ENCODE measurements at regions not wholly inside any gene's neighbourhood (a gene's known extent, or its start where the extent isn't known, plus 50 kb on each side); places are given as distances from the start of the nearest gene placed in this dataset.

- Histone ChIP-seq H3K4me3 (ENCODE audit: low read depth in 1 of 2, low read length in 2 of 2) (no peak overlapping the region), H3K36me3 (ENCODE audit: control insufficient read depth in 2 of 2, insufficient read depth in 2 of 2, low read length in 1 of 2) (no peaks in the 10 kb centered on the region), H3K27ac (ENCODE audit: low read depth in 2 of 2, low read length in 1 of 2) (no peak overlapping the region), H3K9me3 (ENCODE audit: control insufficient read depth in 2 of 2, insufficient read depth in 1 of 2, low read depth in 1 of 2, low read length in 1 of 2) (no peaks in the 10 kb centered on the region), H3K27me3 (ENCODE audit: control insufficient read depth in 1 of 2, insufficient read depth in 2 of 2, low read length in 2 of 2) (no peaks in the 10 kb centered on the region), H3K4me1 (ENCODE audit: control insufficient read depth in 2 of 2, insufficient read depth in 2 of 2, low read length in 1 of 2) (no peaks in the 10 kb centered on the region)
- 89 to 97% methylated on average over 1 of the region's 1 CpG for WGBS, 2 donors
These were observed 934.1 kb upstream of the CRIM1 start for GRCh38 chr2:35421485-35421884.

DNA sequence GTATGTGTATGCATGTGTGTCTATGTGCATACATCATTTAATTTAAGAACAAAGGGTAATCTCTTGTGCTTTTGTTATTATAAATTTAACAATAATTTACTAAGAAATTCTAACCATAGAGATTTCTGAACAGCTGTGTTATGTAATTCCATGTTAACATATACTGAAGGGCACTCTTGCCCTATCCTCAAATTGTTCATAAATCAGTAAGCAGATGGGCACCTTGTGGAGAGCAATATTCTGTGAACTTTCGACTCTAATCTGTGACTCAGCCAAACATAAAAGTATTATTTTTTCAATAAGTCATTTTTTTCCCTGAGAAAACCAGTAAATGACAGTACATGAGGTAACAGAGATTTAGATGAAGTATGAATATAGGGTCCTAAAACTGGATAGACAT is 938.3 kb upstream of the CRIM1 start:
- Histone ChIP-seq H3K27ac (ENCODE audit: low read depth in 2 of 2, low read length in 1 of 2) (no peak overlapping the region), H3K36me3 (ENCODE audit: control insufficient read depth in 2 of 2, insufficient read depth in 2 of 2, low read length in 1 of 2) (no peaks in the 10 kb centered on the region), H3K4me3 (ENCODE audit: low read depth in 1 of 2, low read length in 2 of 2) (no peak overlapping the region), H3K9me3 (ENCODE audit: control insufficient read depth in 2 of 2, insufficient read depth in 1 of 2, low read depth in 1 of 2, low read length in 1 of 2) (no peaks in the 10 kb centered on the region), H3K27me3 (ENCODE audit: control insufficient read depth in 1 of 2, insufficient read depth in 2 of 2, low read length in 2 of 2) (no peaks in the 10 kb centered on the region), H3K4me1 (ENCODE audit: control insufficient read depth in 2 of 2, insufficient read depth in 2 of 2, low read length in 1 of 2) (no peaks in the 10 kb centered on the region)
- 28 to 39% methylated on average over 1 of the region's 1 CpG for WGBS, 2 donors

DNA sequence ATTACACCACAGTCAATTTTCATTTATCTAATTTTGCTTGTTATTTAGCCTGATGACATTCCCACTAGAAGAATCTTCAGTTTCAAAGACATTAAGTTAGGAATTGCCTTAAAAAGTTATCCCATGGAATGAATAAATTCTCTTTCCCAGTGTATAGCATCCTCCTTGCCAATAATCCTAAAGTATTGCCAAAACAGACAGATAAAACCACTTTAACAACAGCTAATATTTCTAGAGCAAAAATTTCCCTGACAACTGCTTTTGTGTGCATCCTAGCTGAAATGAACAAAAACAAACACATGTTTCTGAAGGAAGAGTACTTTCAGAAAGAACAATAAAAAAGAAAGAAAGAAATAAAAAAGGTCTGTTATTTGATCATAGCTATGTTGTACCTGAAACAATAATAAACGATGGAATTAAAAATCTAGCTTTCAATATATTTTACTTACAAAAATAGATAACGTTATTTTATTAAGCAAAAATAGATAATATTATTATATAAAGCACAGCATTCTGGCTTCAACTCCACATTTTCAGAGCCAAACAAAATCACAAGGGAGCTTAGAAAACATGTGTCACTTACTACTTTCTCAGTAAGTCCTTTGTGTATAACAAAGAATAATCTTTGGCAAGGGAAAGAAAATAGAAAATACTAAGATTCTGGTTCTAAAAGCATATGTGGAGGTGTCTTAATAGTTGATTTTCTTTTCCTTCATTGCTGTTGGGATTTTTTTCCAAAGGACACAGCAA is 939.0 kb upstream of the CRIM1 start:
- Histone ChIP-seq H3K9me3 (ENCODE audit: control insufficient read depth in 2 of 2, insufficient read depth in 1 of 2, low read depth in 1 of 2, low read length in 1 of 2) (no peaks in the 10 kb centered on the region), H3K27ac (ENCODE audit: low read depth in 2 of 2, low read length in 1 of 2) (no peak overlapping the region), H3K27me3 (ENCODE audit: control insufficient read depth in 1 of 2, insufficient read depth in 2 of 2, low read length in 2 of 2) (no peaks in the 10 kb centered on the region), H3K4me1 (ENCODE audit: control insufficient read depth in 2 of 2, insufficient read depth in 2 of 2, low read length in 1 of 2) (no peaks in the 10 kb centered on the region), H3K36me3 (ENCODE audit: control insufficient read depth in 2 of 2, insufficient read depth in 2 of 2, low read length in 1 of 2) (no peaks in the 10 kb centered on the region), H3K4me3 (ENCODE audit: low read depth in 1 of 2, low read length in 2 of 2) (no peak overlapping the region)
- 36 to 46% methylated on average over 2 of the region's 2 CpGs for WGBS, 2 donors

GRCh38 chr2:35415942-35416341 is 939.6 kb upstream of the CRIM1 start:
- no peaks in the 10 kb centered on the region for H3K9me3 ChIP-seq (ENCODE audit: control insufficient read depth in 2 of 2, insufficient read depth in 1 of 2, low read depth in 1 of 2, low read length in 1 of 2)
- no peaks in the 10 kb centered on the region for H3K4me1 ChIP-seq (ENCODE audit: control insufficient read depth in 2 of 2, insufficient read depth in 2 of 2, low read length in 1 of 2)
- no peak overlapping the region for H3K27ac ChIP-seq (ENCODE audit: low read depth in 2 of 2, low read length in 1 of 2)
- H3K4me3 ChIP-seq (ENCODE audit: low read depth in 1 of 2, low read length in 2 of 2): no peak overlapping the region
- WGBS, 2 donors: 66 to 73% methylated on average over 4 of the region's 4 CpGs
- H3K27me3 ChIP-seq (ENCODE audit: control insufficient read depth in 1 of 2, insufficient read depth in 2 of 2, low read length in 2 of 2): no peaks in the 10 kb centered on the region
- no peaks in the 10 kb centered on the region for H3K36me3 ChIP-seq (ENCODE audit: control insufficient read depth in 2 of 2, insufficient read depth in 2 of 2, low read length in 1 of 2)

- H3K4me3 ChIP-seq (ENCODE audit: low read depth in 1 of 2, low read length in 2 of 2): no peak overlapping the region
- no peaks in the 10 kb centered on the region for H3K36me3 ChIP-seq (ENCODE audit: control insufficient read depth in 2 of 2, insufficient read depth in 2 of 2, low read length in 1 of 2)
- WGBS, 2 donors: 58 to 68% methylated on average over 1 of the region's 1 CpG
- H3K27ac ChIP-seq (ENCODE audit: low read depth in 2 of 2, low read length in 1 of 2): no peak overlapping the region
- no peaks in the 10 kb centered on the region for H3K27me3 ChIP-seq (ENCODE audit: control insufficient read depth in 1 of 2, insufficient read depth in 2 of 2, low read length in 2 of 2)
- no peaks in the 10 kb centered on the region for H3K4me1 ChIP-seq (ENCODE audit: control insufficient read depth in 2 of 2, insufficient read depth in 2 of 2, low read length in 1 of 2)
- H3K9me3 ChIP-seq (ENCODE audit: control insufficient read depth in 2 of 2, insufficient read depth in 1 of 2, low read depth in 1 of 2, low read length in 1 of 2): no peaks in the 10 kb centered on the region
These were observed 940.3 kb upstream of the CRIM1 start for GRCh38 chr2:35415282-35415681.

DNA sequence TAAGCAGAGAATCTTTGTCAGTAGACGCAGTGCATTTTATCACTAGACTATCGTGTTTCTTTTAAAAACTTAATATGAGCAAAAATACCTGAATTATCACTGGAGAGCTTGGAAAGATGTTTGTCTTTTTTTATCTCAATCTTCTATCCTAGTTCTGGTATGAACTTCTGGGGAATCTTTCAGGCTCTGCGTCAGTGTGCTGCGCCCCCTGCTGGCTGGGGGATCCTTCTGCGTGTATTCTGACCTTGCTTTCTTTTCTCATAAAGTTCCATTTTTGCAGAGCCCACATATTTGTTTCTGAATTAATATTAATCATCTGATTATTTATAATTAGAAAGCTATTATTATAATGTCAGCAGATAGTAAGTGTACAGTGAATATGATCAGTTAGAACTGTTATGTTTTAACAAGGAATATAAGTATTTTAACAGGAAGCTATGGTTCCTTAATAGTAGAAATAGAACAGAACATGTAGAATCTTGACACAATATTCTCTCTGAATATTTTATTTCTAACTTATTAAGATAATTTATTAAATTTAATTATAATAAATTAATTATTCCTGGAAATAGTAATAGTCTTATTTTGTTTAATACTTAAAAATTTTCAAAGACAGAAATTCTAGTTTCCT is 945.0 kb upstream of the CRIM1 start:
- no peak overlapping the region for H3K4me3 ChIP-seq (ENCODE audit: low read depth in 1 of 2, low read length in 2 of 2)
- no peak overlapping the region for H3K27ac ChIP-seq (ENCODE audit: low read depth in 2 of 2, low read length in 1 of 2)
- no peaks in the 10 kb centered on the region for H3K9me3 ChIP-seq (ENCODE audit: control insufficient read depth in 2 of 2, insufficient read depth in 1 of 2, low read depth in 1 of 2, low read length in 1 of 2)
- no peaks in the 10 kb centered on the region for H3K36me3 ChIP-seq (ENCODE audit: control insufficient read depth in 2 of 2, insufficient read depth in 2 of 2, low read length in 1 of 2)
- no peaks in the 10 kb centered on the region for H3K27me3 ChIP-seq (ENCODE audit: control insufficient read depth in 1 of 2, insufficient read depth in 2 of 2, low read length in 2 of 2)
- H3K4me1 ChIP-seq (ENCODE audit: control insufficient read depth in 2 of 2, insufficient read depth in 2 of 2, low read length in 1 of 2): no peaks in the 10 kb centered on the region
- WGBS, 2 donors: 39 to 43% methylated on average over 5 of the region's 5 CpGs

GRCh38 chr2:35409762-35410161 is 945.8 kb upstream of the CRIM1 start:
- Histone ChIP-seq H3K36me3 (ENCODE audit: control insufficient read depth in 2 of 2, insufficient read depth in 2 of 2, low read length in 1 of 2) (no peaks in the 10 kb centered on the region), H3K27ac (ENCODE audit: low read depth in 2 of 2, low read length in 1 of 2) (no peak overlapping the region), H3K4me1 (ENCODE audit: control insufficient read depth in 2 of 2, insufficient read depth in 2 of 2, low read length in 1 of 2) (no peaks in the 10 kb centered on the region), H3K27me3 (ENCODE audit: control insufficient read depth in 1 of 2, insufficient read depth in 2 of 2, low read length in 2 of 2) (no peaks in the 10 kb centered on the region), H3K4me3 (ENCODE audit: low read depth in 1 of 2, low read length in 2 of 2) (no peak overlapping the region), H3K9me3 (ENCODE audit: control insufficient read depth in 2 of 2, insufficient read depth in 1 of 2, low read depth in 1 of 2, low read length in 1 of 2) (no peaks in the 10 kb centered on the region)
- WGBS, 2 donors: 69 to 84% methylated on average over 2 of the region's 2 CpGs

- no peak overlapping the region for H3K27ac ChIP-seq (ENCODE audit: low read depth in 2 of 2, low read length in 1 of 2)
- H3K4me3 ChIP-seq (ENCODE audit: low read depth in 1 of 2, low read length in 2 of 2): no peak overlapping the region
- H3K4me1 ChIP-seq (ENCODE audit: control insufficient read depth in 2 of 2, insufficient read depth in 2 of 2, low read length in 1 of 2): no peaks in the 10 kb centered on the region
- no peaks in the 10 kb centered on the region for H3K36me3 ChIP-seq (ENCODE audit: control insufficient read depth in 2 of 2, insufficient read depth in 2 of 2, low read length in 1 of 2)
- H3K9me3 ChIP-seq (ENCODE audit: control insufficient read depth in 2 of 2, insufficient read depth in 1 of 2, low read depth in 1 of 2, low read length in 1 of 2): no peaks in the 10 kb centered on the region
- H3K27me3 ChIP-seq (ENCODE audit: control insufficient read depth in 1 of 2, insufficient read depth in 2 of 2, low read length in 2 of 2): no peaks in the 10 kb centered on the region
These were observed 947.3 kb upstream of the CRIM1 start for GRCh38 chr2:35408320-35408719.

GRCh38 chr2:35391736-35392442 is 963.7 kb upstream of the CRIM1 start:
- WGBS, 2 donors: 92 to 95% methylated on average over 22 of the region's 22 CpGs
- Histone ChIP-seq H3K9me3 (ENCODE audit: control insufficient read depth in 2 of 2, insufficient read depth in 1 of 2, low read depth in 1 of 2, low read length in 1 of 2) (no peaks in the 10 kb centered on the region), H3K4me3 (ENCODE audit: low read depth in 1 of 2, low read length in 2 of 2) (no peak overlapping the region)

More at GRCh38 chr2:35391736-35392442, 963.7 kb upstream of the CRIM1 start:
- Histone ChIP-seq H3K4me1 (ENCODE audit: control insufficient read depth in 2 of 2, insufficient read depth in 2 of 2, low read length in 1 of 2) (no peaks in the 10 kb centered on the region), H3K27me3 (ENCODE audit: control insufficient read depth in 1 of 2, insufficient read depth in 2 of 2, low read length in 2 of 2) (no peaks in the 10 kb centered on the region), H3K27ac (ENCODE audit: low read depth in 2 of 2, low read length in 1 of 2) (no peak overlapping the region), H3K36me3 (ENCODE audit: control insufficient read depth in 2 of 2, insufficient read depth in 2 of 2, low read length in 1 of 2) (no peaks in the 10 kb centered on the region)
